NCI-H526 (cell line): ENCODE measurements at regions not wholly inside any gene's neighbourhood (a gene's known extent, or its start where the extent isn't known, plus 50 kb on each side); places are given as distances from the start of the nearest gene placed in this dataset.

ENCODE experiments used
- DNase-seq, 2 experiments: peaks; one replicate each; lab custom pipeline; 2025; lab: John Stamatoyannopoulos, UW

DNA sequence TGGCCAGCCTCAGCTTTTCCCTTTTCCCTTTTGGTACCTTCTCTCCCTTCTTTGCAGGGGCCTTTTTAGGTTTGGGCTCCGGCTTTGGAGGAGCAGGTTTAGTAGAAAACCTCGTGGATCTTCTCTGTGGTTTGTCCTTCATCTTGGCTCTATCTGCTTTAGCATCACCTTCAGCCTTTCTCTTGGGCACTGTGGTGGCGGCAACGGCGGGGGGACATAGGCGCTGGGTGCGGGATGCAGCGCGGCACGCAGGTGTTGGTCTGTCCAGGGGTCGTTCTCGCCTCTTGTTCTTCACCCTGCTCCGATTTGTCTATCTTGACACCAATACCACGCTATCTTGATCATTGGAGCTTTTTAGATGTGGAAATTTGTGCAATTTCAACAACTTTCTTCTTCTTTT is 64.5 kb upstream of the SMAD3 start:
- no peak for DNase-seq

DNA sequence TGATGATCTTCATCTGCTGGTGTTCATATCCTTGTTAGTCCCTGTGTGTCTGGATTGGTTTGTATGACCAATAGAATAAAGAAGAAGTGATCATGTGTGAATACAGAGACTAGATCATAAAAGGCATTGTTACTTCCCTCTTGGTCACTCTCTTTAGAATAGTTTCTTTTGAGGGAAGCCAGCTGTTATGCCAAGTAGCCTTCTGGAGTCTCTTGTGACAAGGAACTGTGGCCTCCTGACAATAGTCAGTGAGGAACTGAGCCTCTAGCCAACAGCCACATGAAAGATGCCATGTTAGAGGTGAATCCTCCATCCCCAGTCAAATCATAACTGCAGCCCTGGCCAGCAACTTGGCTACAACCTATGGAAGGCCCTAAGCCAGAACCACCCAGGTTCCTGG is 63.0 kb upstream of the SMAD3 start:
- no peak for DNase-seq

DNA sequence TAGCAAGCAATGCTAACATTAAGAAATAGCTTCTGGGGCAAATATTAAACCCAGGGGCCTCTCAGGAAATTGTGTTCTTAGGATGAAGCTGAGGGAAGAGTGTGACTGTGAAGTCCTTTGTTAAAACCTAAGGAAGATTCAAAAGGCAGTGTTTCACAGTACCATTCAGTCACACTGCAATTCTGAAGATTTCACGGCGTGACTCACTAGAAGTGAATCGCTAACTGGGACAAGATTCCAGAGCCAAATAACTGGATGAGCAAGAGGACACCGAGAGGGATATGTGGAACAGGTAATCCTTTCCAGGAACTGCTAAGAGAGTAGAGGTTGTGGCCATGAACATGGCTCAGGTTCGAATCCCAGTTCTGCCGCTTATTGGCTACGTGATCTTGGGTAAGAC is 61.8 kb upstream of the SMAD3 start:
- no peak for DNase-seq

DNA sequence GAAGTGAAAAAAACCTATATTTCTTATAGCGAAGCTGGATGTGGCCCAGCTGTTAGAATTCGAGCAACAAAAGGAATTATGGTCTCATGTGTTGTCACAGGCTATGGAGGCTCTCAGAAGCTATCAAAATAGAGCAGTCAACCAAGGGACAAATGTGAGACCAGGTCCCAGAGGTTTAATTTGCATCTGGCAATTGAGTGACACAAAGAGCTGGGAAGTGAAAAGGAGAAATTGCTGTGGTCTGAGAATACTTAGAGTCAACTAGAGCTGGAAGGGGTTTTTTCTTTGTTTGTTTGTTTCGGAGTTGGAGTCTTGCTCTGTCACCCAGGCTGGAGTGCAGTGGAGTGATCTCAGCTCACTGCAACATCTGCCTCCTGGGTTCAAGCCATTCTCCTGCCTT is 61.3 kb upstream of the SMAD3 start:
- no peak for DNase-seq

DNA sequence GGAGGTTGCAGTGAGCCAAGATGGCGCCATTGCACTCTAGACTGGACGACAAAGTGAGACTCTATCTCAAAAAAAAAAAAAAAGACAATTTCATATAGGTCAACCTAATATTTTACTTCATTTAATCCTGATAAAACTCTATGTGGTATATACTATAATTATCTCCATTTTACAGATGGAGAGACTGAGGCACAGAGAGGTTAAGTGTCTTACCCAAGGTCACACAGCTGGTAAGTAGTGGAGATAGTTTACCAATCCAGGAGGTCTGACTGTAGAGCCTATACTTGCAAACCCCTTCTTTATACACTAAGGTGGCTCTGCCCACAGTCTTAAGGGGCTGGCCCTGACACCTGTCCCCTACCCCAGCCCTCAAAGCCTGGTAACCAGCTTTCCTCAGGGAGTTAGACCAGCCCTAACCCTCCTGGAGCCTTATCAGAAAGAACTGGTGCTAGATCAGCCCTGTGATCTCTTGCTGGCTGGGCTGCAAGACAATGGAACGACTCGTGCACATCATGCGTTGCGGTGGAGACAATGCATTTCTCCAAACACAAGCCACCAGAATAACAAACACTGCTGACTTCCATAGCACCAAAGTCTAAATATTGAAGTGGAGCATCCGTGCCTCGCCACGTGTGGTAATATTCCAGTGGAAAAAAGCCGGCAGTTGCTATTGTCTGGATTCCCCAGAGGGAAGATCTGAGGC is 60.0 kb upstream of the SMAD3 start:
- DNase-seq: no peak

DNA sequence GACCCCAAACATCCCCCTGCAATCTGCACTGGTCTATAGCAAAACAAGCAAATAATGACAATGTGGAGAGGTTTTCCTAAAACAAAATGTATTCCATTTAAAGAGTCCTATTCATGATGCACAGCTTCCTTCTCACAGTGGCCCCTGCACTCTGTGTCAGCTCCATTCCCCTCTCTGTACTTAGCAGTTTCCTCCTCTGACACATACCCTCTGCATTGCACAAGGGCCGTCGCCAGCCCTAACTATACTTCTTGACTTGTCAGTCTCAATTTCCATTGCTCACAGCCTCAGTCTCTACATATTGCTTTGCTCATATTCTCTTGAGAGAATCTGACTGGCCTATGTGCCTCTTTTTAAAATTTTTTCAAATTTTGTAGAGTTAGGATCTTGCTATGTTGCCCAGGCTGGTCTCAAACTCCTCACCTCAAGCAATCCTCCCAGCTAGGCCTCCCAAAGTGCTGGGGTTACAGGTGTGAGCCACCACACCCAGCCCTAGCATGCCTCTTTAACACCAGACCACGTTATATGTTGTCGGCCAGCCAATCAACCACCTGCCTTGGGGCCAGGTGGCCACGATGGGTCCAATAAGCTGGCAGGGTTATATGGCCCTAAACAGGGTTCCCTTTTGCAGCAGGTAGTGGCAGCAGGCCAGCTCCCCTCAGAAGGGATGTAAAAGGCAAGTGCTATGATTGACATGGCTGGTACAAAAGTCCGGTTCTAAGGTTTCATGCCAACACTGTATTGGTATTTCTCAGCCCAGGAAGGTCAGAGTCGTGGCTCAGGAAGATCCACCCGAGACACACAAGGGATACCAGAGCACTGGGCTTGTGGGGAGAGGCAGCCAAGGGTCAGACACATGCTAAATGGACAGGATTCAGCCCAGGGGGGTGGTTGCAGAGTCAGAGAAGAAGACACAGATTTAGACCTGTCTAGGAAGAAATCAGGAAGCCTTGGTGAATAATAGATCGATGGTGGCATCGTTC is 59.0 kb upstream of the SMAD3 start:
- DNase-seq: no peak

DNA sequence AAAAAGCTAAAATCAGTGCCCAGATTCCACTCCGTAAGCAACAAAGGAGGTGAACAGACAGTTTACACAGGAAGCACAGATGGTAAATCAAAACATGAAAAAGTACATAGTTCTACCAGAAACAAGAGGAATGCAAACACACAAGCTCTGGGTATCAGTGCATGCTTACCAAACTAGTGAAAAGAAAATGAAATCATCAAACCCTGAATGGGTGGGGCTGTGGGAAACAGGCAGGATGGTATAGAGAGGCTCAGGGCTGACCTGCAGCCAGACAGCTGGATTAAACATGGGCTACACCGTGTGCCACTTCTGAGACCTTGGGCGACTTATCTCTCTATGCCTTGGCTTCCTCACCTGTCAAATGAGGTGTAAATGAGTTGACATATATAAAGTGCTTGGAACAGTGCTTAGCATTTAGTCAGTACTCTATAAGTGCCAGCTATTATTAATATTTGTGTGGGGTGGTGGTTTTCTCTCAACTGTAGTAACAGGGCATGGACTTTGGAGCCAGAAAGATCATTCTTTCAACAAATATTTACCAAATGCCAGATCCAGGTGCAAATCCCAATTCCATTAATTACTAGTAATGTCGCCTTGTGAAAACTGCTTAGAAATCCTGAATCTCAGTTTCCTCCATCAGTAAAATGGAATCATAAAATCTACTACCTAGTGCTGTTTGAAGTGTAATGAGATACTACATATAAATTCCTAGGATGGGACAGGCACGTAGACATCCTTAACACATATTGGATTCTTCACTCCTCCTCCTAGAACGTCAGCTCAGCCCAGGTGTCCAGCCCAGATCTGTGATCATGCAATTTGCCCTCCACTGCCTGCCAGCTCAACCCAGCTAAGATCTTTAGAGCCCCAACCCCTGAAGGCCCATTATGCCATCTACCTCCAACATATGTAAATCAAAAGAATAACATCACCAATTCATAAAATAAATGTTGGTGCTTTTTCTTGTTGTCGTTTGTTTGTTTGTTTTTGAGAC is 55.5 kb upstream of the SMAD3 start:
- DNase-seq: no peak

DNA sequence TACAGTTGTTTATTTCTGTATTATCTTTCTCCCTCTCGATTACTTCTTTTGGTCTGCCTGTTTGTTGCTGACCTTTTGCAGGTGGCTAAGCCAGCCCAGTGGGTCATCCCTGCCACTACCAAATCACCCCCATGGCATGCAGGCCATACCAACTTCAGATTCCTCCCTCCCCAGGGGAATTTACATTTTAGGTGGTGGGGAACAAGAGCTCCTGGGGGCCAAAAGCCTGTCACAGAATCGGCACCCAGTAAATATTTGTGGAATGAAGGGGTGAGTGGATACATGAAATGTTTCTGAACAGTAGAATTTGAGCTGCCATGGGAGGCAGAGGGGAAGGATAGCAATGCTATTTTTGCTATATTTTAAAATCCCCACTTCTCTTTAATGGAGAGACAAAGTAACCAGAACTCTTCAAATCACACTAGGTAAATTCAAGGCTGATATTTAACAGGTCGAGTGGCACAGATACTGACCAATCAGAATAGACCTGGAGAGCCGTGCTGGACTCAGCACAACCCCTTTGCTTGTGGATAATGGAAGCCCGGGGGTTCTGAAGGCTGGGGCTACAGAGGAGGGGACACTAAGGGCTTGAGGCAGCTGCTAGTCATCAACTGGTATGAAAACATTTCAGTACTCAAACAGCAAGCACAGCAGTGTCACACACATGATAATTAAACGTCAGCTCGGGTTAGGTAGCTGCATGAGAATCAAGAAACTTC is 54.3 kb upstream of the SMAD3 start:
- DNase-seq: no peak

DNA sequence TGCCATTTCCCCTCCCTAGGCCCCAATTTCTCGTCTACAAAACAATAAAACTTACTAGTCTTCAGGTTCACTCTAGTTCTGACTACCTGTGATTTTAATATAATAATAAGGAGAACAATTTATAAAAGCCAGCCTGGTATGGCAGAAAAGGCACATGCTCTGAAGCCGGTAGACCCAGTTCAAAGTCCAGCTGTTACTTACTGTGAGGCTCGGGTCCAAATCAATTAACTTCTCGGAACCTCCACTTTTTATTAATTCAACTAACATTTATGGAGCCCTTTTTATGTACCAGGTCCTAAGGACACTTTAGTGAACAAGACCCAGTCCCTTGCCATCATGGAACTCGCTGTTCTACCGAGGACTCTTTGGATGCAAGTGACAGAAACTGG is 53.8 kb upstream of the SMAD3 start:
- no peak for DNase-seq

DNA sequence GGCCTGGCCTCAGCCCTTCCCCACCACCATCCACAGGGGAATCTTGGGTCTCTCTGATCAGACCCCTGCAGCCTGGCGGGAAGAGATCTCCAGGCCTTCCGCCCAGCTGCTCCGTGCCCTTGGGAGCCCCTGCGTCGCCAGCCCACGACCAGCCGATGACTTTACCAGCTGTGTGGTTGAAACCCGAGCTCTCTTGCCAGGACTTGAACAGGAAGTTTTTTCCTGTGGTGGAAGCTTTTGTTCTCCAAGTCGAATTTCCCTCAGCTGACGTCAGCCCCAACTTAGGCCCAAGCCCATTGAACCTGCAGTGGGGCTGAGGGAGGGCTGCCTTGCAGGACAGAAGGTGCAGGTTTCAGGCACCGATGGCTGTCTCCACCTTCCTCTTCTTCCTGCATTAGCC is 51.7 kb upstream of the SMAD3 start:
- no peak for DNase-seq
